ENCODE measurements at regions not wholly inside any gene's neighbourhood (a gene's known extent, or its start where the extent isn't known, plus 50 kb on each side); places are given as distances from the start of the nearest gene placed in this dataset.

DNA sequence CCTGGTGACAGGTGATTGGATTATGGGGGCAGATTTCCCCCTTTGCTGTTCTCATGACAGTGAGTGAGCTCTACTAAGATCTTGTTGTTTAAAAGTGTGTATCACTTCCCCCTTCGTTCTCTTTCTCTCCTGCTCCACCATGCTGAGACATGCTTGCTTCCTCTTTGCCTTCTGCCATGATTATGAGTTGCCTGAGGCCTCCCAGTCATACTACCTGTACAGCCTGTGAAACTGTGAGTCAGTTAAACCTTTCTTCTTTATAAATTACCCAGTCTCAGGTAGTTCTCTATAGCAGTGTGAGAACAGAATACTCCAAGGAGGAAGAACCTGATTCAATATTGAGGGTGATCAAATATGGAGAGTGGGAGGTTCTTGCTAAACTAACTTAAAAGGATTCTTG is 724.9 kb downstream of the DOK5 start:
- TF ChIP-seq, protein P1, sequence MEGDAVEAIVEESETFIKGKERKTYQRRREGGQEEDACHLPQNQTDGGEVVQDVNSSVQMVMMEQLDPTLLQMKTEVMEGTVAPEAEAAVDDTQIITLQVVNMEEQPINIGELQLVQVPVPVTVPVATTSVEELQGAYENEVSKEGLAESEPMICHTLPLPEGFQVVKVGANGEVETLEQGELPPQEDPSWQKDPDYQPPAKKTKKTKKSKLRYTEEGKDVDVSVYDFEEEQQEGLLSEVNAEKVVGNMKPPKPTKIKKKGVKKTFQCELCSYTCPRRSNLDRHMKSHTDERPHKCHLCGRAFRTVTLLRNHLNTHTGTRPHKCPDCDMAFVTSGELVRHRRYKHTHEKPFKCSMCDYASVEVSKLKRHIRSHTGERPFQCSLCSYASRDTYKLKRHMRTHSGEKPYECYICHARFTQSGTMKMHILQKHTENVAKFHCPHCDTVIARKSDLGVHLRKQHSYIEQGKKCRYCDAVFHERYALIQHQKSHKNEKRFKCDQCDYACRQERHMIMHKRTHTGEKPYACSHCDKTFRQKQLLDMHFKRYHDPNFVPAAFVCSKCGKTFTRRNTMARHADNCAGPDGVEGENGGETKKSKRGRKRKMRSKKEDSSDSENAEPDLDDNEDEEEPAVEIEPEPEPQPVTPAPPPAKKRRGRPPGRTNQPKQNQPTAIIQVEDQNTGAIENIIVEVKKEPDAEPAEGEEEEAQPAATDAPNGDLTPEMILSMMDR (IDR thresholded peaks at IDR 0.05): no peak
- no peak for TF ChIP-seq POLR2AphosphoS5 (IDR thresholded peaks at IDR 0.05)
